SW480 (cell line): ENCODE measurements at regions not wholly inside any gene's neighbourhood (a gene's known extent, or its start where the extent isn't known, plus 50 kb on each side); places are given as distances from the start of the nearest gene placed in this dataset.

ENCODE experiments used
- DNase-seq: peaks from one replicate; pipeline ENCODE4 v3.0.0-alpha.2; 2016; ENCODE audit warnings: low spot score

DNA sequence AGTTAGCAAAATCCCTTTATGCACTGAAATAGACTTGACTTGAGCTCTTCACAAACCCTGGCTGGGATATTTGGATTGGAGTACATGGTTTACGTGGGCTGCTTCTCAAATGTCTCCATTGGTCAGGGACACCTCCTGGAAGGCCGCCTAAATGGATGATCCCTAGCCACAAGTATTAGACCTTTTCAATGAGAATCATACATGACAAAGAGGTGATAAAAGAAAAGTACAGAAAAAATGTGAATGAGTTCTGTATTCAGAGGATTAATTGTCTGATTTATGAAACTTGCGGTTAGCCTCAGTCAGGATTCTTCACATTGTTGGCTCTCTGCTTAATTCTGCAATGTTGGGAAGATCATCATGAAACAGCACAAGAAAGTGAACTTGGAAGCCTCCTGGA lies 752.8 kb upstream of the ADAMTS16 start:
- DNase-seq = peak; percentile 45

DNA sequence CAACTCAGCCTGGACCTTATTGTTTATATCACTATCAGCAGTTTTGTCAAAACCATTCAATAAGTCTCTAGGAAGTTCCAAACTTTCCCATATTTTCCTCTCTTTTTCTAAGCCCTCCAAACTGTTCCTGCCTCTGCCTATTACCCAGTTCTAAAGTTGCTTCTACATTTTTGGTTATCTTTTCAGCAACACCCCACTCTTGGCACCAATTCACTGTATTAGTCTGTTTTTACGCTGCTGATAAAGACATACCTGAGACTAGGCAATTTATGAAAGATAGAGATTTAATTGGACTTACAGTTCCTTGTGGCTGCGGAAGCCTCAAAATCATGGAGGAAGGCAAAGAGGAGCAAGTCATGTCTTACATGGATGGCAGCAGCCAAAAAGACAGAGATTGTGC lies 744.4 kb upstream of the ADAMTS16 start:
- DNase-seq = no peak

DNA sequence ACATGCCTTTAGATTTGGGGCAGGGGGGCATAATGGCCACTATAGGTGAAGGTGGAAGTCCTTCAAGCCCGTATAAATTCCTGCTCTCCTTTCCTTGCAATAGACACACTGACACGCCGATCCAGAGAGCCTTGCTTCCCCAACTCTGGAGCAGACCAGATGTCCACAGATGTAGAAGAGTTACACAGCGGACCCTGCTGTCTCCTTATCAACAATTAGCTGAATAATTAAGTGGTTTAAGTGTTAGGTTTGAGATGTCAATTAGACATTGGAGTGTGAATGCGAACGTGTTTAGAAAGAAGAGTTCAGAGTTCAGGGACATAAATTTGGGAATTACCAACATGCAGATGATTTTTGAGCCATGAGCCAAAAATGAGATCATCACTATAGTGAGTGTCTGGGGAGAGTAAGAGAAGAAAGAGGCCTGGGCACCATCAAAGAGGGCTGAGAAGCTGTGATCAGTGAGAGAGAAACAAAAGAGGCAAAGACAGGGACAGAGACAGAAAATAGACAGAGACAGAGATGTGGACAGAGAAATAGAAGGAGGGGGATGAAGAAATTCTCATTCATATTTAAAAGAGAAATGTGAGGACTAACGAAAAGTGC lies 734.4 kb upstream of the ADAMTS16 start:
- DNase-seq = no peak

DNA sequence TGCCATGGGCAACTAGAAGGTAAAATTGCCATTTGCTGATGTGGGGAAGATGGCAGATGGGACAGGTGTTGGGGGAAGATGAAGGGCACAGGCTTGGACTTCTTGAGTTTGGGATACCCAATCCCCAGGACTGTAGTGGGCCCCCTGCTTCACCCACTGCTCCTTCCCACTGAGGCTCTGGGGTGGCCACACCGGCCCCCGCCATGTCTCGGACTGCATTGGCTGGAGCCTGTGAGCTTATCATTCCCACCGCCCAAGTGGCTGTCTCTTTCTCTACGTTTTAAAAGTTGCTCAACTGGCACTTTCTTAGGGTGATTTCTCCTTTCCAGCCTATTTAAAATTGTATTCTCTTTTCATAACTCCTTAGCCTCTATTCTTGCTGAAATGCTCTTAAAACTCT lies 730.0 kb upstream of the ADAMTS16 start:
- DNase-seq = no peak

DNA sequence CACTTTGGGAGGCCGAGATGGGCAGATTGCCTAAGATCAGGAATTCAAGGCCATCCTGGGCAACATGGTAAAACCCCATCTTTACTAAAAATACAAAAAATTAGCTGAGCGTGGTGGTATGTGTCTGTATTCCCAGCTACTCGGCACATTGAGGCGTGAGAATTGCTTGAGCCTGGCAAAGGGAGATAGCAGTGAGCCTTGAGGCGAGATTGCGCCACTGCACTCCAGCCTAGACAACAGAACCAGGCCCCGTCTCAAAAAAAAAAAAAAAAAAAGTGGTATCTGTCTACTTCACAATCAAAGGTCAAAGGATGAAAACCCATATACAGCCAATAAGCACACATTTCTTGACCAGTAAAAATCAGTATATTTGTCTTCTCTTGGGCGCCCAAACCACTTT lies 728.5 kb upstream of the ADAMTS16 start:
- DNase-seq = no peak

DNA sequence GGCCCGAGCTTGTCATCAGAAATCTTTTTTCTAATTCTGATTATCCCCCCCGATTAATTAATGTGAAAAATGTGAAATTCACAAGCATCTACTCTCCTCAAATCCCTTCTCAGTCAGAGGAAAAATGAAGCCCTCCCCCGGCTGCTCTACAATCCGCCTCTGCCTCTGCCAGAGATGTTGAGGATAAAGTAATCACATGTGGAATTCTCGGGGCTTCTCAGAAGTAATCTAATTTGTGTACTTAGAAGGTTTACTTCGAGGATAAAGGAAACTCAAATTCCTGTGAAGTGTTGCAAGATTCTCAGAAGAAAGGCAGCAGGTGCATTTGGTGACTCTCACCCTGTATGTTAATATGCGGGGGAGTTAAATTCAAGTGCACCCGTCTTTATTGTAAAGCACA lies 726.1 kb upstream of the ADAMTS16 start:
- DNase-seq = no peak

DNA sequence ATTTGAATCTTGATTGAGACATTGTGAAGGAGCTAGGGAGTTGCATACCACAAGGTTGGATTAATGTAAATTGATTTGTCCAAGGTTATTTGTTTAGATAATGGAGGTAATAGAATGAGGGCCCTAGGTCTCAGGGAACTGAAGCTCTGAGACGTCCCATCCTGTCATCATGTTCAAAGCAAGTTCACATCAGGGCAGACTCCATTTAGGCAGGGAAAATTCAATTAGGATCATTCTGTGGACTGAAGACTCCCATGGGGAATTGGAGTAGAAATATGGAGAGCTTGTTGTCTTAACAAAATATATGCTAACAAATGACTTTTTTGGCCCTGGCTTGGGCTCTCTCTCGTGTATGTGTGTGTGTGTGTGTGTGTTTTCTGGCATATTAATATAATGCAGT lies 722.0 kb upstream of the ADAMTS16 start:
- DNase-seq = no peak

DNA sequence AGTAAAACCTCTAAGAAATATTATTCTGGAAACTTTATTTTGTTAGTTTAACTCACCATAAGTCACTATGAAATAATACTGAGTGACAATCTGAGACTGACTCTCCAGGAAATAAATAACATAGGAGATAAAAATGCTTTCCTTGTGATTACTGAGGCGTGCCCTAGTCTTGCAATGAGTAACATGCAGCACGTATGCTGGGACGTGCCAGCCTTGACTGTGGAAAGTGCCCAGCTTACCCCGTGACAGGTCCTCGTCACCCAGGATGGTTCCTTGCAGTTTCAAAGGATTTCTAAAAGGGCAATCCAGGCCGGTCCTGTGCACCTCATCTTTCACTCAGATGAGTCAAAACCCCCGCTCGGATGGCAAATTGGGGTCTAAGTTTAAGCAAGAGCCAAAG lies 720.8 kb upstream of the ADAMTS16 start:
- DNase-seq = no peak

DNA sequence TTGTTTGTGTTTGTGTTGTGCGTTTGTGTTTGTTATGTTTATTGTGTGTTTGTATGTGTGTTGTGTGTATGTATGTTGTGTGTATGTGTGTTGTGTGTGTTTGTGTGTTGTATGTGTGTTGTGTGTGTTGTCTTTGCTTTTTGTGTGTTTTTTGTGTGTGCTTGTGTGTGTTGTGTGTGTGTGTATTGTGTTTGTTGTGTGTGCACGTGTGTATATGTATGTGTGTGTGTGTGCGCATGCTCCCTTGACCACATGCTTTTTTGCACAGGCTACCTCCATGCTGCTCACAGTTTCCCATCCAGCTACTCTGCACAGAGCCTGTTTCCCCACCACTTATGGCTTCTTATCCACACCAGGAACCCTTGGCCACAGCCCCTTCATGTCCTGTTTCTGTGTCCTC lies 720.0 kb upstream of the ADAMTS16 start:
- DNase-seq = no peak

DNA sequence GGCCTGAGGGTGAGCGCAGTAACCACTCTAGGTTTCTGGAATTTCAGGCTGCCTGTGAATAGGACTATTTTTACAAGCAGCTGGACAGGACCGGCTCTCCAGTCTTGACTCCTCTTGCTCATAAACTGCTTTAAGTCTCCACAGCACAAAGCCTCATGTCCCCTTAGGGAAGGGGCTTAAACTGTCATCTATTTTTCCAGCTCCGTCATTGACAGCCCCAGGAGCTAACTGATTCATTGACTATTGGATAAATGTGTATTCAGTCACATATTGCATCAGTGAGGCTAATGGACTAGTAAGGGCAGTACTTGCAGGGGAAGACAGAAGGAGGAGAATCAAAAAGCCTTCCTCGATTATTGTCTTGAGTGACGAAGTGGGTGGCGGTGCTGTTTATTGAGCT lies 719.4 kb upstream of the ADAMTS16 start:
- DNase-seq = no peak

DNA sequence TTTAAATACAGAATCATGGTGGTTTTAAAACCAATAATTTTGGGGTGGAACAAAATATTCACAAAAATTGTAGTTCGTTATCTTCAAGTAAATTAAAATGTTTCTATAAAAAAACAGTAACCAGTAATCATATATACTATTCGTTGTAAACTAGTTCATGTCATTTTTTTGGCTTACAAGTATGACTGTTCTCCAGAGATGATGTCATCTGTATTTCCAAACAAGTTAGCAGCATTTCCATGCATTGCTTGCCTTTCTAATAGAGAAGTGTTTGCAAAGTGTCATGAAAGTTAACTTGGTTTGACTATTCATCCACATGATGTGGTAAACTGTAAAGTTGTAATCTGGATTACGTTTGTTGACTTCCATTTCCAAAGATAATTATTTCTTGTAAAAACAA lies 717.9 kb upstream of the ADAMTS16 start:
- DNase-seq = no peak

DNA sequence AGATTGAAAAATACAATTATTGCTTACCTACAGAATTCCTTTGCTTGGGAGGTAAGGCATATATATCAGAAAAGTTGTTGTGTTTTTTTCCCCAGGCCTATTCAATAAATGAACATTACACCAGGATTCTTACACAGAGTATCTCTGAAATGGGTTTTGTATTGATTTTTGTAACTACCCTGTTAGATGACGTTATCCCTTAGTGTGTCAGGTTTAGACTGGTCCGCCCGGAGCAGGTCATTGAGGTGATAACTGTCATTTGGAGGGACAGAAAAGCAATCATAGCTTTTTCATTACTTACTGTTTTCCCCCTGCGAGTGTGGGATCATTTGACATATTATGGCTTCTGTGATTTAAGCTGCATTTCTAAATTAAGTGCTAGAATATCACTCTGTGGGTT lies 715.2 kb upstream of the ADAMTS16 start:
- DNase-seq = no peak

DNA sequence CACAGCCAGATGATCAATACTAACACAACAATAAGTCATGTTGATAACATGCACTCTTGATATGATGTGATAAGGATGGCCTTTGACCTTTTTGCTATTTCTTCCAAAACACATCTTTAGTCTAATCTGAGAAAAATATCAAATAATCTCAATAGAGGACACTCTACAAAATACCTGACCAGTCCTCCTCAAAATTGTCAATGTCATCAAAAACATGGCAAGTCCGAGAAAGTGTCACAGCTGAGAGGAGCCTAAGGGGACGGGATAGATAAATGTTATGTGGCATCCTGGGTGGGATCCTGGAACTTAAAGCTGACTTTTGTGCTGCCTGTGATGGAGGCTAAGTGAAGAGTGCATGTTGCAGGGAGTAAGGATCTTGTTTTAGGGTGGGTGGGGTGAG lies 699.6 kb upstream of the ADAMTS16 start:
- DNase-seq = no peak

DNA sequence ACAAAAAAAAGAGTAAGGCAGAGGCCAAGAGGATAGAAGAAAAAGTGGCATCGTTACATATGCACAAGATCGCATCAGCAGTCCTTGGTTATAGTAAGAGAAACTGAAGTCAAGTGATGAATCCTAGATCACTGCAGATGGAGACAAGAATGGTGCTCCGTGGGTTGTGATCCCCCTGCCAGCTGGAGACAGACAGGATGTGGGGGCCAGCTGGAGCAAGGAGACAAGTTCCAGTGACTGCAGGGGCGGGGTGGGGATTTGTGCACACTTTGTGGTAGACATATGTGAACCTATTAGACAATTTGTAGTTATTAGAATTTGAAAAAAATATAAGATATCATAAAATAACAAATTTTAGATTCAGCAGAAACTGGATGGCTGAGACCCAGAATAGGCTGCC lies 697.9 kb upstream of the ADAMTS16 start:
- no peak for DNase-seq

DNA sequence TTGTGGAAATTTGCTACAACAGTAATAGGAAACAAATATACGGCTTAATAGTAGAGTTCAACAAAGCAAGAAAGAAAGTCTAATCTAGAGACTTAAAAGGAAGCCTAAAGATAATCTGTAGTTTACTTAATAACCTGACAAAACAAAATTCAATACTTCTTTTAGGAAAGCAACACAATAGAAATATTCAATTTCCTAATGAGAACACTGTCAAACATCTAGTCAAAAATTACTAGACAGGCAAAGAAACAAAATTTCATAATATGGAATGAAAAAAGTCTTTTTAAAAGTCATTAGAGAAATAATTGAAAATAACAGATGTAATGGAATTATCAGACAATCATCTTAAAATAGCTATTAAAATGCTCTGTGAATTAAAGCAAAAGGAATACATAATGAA lies 692.5 kb upstream of the ADAMTS16 start:
- no peak for DNase-seq

DNA sequence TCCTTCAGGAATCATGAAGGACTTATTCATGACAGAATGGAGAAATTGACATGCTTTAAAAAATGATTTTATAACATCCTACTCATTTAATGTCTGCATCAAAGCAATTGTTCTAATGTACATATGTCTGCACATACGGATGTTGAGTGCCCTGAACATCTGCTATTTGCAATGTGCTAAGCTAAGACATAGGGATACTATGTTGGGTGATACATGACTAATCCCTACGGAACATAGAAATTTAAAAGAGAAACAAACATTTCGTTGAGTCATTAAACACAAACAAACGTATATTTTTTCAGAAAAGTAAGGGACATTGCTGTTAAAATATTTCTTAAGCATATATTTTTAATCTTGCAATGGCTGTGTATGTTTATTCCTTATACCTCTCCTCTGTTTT lies 686.5 kb upstream of the ADAMTS16 start:
- no peak for DNase-seq

DNA sequence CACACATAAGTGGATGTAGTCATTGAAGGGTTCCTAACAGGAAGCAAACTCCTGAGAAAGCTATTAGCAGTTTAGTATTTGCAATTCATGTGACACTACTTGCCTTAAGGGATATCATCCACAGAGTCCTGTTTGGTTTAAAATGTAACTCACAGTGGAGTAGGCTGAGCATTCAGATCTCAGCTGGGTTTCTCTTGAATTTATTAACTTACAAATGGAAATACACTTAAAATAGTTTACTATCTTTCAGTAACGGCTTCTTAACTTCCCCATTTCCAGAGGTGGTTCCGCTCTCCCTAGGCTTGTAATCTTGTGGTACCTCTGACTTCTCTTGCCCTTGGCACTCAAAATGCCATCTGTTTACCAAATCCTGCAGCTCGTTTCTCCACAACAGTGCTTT lies 660.7 kb upstream of the ADAMTS16 start:
- DNase-seq = no peak

DNA sequence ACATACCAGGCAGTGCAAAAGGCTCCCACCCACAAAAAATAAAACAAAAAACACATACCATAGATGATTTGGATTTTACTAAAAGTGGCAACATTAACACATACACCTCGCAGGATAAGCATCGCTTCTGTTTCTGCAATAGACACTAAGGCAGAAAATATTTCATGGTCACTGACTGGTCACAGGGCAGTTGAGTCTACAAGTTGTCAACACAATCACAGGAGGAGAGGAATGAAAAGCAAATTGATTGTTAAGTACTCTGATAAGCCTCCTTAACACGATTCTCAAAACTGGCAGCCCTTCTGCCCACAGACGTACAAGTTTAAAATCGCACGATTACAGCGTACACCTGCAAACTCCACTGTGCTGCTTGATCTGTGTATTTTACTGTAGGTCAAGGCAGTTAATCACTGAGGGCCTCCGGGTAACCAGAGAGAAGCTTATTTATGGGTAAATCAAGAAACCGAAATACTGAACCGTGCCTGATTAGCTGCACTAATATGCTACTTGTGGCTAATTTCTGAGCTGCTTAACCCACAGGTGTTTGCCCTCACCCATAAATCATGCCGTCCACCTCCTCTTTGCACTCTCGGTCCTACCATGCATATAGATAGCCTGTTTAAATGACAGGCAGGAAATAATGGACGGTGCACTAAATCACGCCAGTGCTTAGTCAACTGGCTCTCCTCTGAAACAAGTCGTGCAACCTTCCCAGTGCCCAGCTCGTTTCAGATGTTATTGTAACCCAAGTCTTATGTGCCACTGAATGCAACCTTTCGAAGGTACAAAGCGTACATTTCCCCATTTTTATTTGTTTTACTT lies 659.4 kb upstream of the ADAMTS16 start:
- no peak for DNase-seq

DNA sequence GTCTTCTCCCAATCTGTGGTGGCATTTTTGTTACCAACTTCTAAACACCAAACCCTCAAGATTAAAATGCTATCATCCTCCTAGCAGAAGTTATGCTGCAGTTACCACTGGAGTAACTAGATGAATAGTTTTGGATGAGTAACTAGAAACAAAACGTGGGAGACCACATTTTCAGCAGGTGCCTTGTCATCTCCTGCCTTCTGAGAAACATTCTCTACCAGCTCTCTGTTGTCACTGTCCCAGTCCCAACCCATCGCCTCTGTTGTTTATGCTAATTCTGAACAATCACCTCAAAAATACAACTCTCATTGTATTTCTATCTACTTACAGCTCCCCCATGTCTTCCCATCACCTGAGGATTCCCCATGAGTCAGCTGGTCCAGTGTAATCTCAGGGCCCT lies 652.5 kb upstream of the ADAMTS16 start:
- DNase-seq = no peak

DNA sequence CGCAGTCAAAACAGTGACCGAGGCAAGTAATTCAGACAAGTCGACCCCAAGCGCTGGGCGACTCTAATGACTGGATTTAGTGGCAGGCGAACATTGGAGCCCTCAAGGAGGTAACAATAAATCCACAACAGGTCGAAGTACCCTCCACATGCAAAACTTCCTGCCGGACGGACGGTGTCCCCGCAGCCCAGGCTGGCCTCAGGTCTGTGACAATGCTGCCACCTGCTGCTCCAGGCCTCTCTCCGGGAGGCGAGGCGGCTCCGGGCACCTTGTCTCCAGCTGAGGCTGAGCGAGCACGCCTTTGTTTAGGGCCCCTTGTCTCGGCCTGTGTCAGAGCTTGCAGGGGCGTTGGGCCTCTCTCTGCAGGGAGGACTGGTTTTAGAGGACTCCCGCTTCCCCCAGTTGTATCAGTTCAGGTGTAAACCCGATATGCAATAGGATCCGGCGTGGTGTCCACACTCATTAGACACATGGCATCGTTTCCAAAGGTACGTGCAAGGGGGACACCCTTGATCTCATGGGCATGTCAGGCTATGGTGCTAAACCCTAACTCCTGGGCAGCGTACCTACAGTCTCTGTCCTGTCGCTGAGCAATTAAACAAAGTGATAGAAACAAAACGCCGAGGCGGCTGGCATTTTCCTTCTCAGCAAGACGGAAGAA lies 628.0 kb upstream of the ADAMTS16 start:
- DNase-seq = peak; percentile 65

DNA sequence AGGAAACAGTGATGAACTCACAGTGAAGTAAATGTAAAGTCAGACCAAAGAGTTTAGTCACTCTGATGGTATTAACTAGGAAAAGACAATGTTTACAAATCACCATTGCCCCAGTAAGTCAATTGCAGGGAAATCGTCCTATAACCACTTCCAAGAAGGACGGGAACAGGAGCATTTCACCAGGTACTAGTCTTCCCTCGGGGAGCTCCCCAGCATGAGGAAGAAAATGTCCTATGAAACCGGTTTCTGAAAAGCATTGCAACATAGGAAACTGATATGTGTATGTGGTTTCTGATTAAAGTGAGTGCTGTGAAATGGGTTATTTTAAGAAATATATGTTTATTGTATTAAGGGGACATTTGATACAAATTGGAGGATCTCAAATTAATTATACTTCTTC lies 626.7 kb upstream of the ADAMTS16 start:
- no peak for DNase-seq

DNA sequence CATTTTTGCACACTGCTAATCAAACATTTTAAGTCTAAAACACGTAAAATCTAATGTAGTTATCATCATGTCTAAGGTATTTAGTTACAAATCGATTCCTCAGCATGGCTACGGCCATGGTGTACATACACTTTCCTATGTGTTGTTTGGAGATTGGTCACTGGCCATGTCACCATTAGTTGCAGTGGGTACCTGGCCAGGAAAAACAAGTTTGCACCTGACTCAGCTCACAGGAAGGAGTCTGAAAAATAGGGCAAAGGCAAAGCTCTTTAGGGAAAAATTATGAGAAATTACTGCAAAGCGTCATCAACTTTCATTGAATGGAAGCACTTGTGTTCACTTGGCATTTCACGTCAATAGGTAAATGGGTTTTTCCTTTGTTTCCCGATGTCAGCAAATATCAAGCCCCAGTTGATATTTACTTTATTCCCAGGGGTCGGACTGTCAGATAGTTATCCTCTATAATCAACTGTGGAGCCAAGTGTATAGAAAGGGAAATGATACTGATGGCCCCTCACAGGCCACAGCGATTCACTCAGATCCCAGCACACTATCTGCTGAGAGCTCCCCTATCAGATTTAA lies 626.0 kb upstream of the ADAMTS16 start:
- no peak for DNase-seq
